ENCODE measurements at regions not wholly inside any gene's neighbourhood (a gene's known extent, or its start where the extent isn't known, plus 50 kb on each side); places are given as distances from the start of the nearest gene placed in this dataset.

DNA sequence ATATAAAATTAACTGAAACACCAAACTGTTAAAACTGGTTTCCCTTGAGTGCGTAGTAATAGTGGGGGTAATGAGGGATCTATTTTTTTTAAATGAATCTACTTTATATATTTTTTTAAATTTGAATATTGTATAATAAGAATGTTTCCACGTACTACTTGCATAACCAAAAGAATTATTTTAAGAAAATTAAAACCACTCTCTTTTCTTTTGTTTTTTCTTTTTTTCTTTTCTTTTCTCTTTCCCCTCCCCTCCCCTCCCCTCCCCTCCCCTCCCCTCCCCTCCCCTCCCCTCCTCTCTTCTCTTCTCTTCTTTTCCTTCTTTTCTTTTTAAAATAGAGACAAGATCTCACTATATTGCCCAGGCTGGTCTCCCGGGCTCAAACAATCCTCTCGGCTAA is 166.9 kb upstream of the MID1 start:
- TF ChIP-seq, protein P1, sequence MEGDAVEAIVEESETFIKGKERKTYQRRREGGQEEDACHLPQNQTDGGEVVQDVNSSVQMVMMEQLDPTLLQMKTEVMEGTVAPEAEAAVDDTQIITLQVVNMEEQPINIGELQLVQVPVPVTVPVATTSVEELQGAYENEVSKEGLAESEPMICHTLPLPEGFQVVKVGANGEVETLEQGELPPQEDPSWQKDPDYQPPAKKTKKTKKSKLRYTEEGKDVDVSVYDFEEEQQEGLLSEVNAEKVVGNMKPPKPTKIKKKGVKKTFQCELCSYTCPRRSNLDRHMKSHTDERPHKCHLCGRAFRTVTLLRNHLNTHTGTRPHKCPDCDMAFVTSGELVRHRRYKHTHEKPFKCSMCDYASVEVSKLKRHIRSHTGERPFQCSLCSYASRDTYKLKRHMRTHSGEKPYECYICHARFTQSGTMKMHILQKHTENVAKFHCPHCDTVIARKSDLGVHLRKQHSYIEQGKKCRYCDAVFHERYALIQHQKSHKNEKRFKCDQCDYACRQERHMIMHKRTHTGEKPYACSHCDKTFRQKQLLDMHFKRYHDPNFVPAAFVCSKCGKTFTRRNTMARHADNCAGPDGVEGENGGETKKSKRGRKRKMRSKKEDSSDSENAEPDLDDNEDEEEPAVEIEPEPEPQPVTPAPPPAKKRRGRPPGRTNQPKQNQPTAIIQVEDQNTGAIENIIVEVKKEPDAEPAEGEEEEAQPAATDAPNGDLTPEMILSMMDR (conservative IDR thresholded peaks at IDR 0.05) = no peak
- H3K27ac ChIP-seq = no peak overlapping the region

DNA sequence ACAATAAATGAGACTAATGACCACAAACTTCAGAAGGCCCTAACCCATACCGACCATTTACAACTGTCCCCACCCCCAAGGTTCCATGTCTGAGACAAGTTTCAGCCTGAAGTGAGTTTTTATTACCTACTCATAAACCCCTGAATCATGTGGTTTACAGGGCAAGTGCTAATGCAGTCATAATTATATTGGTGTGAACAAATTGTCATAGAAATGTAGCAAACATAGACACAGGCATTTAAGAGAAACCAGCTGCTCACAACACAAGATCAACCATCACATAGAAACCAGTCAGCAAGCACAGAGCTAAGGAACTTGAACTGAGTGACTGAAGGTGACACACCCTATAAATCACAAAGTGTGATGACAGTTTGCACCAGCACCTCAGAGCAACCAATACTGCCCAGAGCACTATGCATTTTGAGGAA is 173.8 kb upstream of the MID1 start:
- peak overlapping the region; percentile 93 for H3K27ac ChIP-seq
- TF ChIP-seq, protein P1 (conservative IDR thresholded peaks at IDR 0.05) = no peak

DNA sequence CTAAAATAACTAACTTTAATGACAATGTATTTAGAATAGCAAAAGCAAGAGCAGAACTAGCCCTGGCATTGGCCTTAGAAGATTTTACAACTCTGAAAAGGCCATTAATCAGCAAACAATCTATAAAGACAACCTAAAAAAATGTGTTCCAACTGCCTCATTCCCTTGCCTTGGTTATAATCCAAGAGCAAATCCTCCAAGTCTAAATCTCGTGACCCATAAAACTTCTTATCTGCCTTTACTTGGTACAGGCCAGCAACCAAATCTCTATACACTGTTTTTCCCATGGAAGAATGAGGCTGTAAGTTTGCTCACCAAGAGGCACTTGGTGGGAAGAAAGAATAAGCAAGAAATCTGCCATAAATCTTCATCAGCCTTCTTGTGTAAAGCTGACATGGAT is 175.3 kb upstream of the MID1 start:
- H3K27ac ChIP-seq = peak overlapping the region; percentile 93
- TF ChIP-seq, protein P1 (conservative IDR thresholded peaks at IDR 0.05) = no peak

DNA sequence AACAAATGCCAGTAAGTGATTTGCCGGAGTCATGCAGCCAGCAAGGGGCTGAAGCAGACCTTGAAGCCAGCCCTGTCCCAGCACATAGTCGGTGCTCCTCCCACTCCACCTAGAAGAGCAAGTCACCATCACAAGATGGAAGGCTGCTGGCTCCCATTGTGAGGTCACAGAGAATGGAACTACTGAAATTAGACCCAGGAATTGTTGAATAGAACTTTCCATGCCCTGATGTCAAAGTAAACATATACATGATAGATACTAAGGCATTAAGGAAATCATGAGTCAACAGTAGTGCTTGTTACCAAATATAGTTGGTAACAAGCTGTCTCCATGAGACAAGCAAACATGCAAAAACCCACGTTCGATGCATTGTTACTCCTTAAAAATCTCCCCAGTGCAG is 177.1 kb upstream of the MID1 start:
- TF ChIP-seq, protein P1 (conservative IDR thresholded peaks at IDR 0.05) = no peak
- H3K27ac ChIP-seq = peak overlapping the region; percentile 93

DNA sequence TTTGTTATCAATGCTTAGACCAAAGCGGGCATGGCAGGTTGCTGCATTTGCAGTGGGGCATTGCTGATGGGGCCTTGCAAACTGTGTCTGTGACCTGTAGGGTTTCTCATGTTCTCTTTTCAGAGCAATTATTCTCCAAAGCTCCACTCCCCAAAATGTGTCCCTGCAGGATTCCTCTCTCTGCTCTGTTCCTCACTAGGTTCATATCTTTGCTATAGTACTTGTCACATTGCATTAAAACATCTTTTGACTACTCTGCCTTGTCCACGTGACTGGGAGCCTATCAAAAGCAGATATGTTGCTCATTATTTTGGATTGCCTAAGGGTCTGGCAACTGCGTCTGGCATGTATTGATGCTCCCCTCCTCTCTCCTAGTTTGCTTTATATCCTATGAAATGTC is 177.7 kb upstream of the MID1 start:
- H3K27ac ChIP-seq = peak overlapping the region; percentile 93
- TF ChIP-seq, protein P1 (conservative IDR thresholded peaks at IDR 0.05) = no peak

DNA sequence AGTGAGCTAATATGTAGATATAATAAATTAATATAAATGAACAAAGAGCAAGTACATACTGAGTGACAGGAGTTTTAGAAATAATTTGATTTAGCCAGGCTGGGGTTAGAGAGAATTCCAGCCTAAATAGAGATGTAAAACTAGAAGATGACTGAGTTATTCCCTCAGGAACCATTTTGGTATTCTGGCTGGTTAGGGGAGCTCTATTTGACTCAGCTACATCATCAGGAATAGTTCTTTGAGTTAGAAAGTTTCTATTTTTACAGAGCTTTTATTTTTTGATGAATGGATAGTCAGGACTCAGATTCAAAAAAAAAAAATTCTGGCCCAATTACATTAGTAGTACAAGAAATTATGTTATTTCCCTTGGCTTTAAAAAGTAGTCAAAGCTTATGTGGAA is 180.4 kb upstream of the MID1 start:
- TF ChIP-seq, protein P1 (conservative IDR thresholded peaks at IDR 0.05) = no peak
- peak overlapping the region; percentile 93 for H3K27ac ChIP-seq

DNA sequence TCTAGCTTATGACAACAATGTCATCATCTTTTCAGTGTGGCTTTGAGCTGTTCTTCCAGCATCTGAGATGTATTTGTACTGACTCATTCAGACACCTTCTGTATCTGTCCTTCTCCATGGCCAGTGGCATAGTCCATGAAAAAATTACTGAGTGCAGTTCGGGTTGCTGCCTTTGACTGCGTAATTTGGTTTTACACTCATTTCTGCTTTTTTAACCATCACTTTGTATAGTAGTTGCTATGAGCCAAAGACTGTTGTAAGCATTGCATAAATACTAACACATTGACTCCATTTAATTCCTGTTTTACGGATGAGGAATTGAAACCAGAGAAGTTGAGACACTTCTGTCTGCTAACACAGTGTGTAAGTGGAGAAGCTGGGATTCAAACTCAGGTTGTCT is 190.7 kb upstream of the MID1 start:
- TF ChIP-seq, protein P1 (conservative IDR thresholded peaks at IDR 0.05) = no peak

DNA sequence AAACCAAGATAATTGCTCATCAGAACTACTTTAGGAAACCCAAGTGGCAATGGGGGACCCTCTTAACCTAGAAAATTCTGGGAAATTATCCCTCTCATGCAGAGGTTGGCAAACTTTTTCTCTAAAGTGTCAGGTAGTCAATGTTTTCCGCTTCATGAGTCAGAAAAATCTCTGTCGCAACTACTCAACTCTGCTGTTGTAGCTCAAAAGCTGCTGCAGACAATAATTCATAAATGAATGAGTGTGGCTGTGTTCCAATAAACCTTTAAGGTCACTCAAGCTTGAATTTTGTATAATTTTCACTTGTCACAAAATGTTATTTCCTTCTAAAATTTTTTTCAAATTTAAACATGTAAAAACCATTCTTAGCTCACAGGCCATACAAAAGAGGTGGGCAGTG is 193.4 kb upstream of the MID1 start:
- TF ChIP-seq, protein P1 (conservative IDR thresholded peaks at IDR 0.05) = no peak

More for the DNA sequence above, 190.7 kb upstream of the MID1 start:
- no peak overlapping the region for H3K27ac ChIP-seq

More for the DNA sequence above, 193.4 kb upstream of the MID1 start:
- H3K27ac ChIP-seq = no peak overlapping the region
